Mucosa of gallbladder (tissue), 1 donor: ENCODE measurements at regions not wholly inside any gene's neighbourhood (a gene's known extent, or its start where the extent isn't known, plus 50 kb on each side); places are given as distances from the start of the nearest gene placed in this dataset.
"Not testable (repeated sequence)": the region's sequence is repeated elsewhere in the genome, so short reads cannot be mapped to it uniquely, and the experiment has no call there.

ENCODE experiments used
- DNase-seq: peaks from one replicate; pipeline ENCODE4 v3.0.0-alpha.2; 2020; ENCODE audit warnings: low spot score
- donor health status: DM: no; HTN: no; CAD: no.

DNA sequence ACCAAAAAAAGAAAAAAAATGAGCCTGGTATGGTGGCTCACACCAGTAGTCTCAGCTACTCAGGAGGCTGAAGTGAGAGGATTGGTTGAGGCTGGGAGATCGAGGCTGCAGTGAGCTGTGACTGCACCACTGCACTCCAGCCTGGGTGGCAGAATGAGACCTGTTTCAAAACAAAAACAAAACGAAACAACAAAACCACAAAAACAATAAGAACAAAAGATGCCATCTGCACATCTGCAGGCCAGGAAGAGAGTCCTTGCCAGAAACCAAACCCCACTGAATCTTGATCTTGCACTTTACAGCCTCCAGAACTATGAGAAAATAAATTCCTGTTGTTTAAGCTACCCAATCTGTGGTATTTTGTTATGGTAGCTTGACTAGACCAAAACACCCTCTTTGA lies 207.7 kb downstream of the YTHDC2 start:
- no peak for DNase-seq

DNA sequence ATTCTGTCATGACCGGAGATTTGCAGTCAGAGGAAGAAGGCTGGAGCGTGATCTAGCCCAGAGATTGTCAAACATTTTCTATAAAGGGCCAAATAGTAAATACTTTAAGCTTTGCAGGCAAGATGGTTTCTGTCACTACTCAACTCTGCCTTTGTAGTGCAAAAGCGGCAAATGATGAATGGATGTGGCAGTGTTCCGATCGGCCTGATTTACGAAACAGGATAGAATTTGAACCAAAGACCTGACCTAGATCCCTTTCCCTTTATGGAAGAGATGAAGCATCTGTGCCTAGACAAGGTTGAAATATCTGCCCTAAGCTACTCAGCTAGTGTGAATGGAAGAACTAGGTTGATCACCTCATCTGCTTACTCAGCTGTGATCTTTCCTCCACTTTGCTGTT lies 209.5 kb downstream of the YTHDC2 start:
- no peak for DNase-seq

DNA sequence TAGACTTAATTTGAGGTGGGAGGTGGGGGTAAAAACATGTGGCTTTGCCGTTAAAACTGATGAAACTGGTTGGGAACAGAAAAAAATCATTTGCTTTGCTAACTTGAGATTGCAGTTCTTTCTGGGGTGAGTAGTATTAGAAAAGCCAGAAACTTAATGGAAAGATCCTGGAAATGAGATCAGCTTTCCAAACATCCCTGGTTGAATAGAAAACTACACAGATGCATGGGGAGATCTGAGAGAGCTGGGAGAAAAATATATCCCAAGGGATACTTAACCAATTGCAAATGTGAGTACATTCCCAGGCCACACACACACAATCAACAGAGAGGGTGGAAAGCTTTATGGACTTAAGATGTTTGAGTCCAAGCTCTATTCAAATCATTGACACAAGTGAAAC lies 222.3 kb downstream of the YTHDC2 start:
- DNase-seq, result no peak

DNA sequence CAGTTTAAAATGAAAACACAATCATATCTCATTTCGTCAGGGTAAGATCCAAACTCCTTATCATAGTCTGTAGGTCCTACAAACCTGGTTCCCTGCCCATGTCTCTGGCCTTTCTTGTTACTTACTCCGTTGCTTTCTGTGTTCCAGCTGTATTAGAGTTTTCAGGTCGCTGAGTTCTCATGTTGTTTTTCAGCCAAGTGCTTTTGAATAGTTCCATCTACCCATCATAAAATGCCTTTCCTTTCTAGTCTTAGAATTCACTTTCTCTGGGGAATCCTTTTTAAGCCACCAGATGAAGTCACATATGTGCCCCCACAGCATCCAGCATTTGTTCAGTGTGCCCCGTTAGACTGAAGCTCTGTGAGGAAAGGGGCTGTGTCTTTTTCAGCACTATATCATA lies 228.7 kb downstream of the YTHDC2 start:
- no peak for DNase-seq

DNA sequence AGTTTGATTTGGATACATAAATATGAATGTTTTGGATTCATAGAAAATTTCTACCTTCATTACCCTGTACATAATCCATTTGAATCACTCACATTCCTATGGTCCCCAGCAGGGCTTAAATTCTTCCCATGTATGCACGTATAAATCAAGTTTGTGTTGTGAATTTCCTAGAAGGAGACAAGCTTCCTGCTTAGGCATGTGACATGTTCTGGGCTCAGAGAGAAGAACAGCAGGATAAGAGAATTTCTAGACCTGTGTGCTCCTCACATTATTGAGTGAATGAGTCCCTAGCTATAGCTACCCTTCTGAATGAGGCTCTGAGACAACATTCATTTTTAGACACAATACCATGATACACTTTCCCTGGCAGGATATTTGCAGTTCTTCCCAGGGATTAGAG lies 229.1 kb downstream of the YTHDC2 start:
- DNase-seq, result no peak

- no peak for DNase-seq
Observed at GRCh38 chr5:113748403-113748802, 234.9 kb downstream of the YTHDC2 start.

GRCh38 chr5:113749334-113749733 lies 235.8 kb downstream of the YTHDC2 start:
- DNase-seq, result no peak

DNA sequence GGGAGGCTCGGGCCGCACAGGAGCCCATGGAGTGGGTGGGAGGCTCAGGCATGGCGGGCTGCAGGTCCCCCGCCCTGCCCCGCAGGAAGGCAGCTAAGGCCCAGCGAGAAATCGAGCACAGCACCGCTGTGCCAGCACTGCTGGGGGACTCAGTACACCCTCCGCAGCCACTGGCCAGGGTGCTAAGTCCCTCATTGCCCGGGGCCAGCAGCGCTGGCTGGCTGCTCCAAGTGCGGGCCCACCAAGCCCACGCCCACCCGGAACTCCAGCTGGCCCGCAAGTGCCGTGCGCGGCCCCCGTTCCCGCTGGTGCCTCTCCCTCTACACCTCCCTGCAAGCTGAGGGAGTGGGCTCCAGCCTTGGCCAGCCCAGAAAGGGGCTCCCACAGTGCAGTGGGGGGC lies 239.7 kb downstream of the YTHDC2 start:
- not testable (repeated sequence) for DNase-seq

GRCh38 chr5:113755516-113755915 lies 242.0 kb downstream of the YTHDC2 start:
- no peak for DNase-seq

GRCh38 chr5:113757508-113757907 lies 244.0 kb downstream of the YTHDC2 start:
- no peak for DNase-seq

DNA sequence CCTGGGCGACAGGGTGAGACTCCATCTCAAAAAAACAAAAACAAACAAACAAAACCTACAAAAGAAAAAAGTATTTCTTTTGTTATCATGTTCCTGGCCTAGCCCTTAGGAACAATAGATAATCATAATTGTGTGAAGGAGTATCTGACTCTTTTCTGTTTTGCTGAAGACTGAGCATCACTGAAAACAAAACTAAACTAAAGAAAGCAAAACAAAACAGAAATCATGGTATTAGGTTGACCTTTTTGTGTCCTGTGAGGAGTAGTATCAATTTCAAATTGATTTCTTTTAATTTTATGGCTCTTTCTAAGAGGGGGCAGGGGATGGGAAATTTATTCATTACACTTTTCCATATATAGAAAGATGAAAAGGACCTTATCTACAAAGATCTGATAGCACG lies 246.0 kb downstream of the YTHDC2 start:
- DNase-seq, result no peak

GRCh38 chr5:113760486-113760885 lies 247.0 kb downstream of the YTHDC2 start:
- no peak for DNase-seq

- DNase-seq, result no peak
Observed at GRCh38 chr5:113761594-113761993, 248.1 kb downstream of the YTHDC2 start.

GRCh38 chr5:113764382-113764781 lies 250.9 kb downstream of the YTHDC2 start:
- no peak for DNase-seq

GRCh38 chr5:113766827-113767226 lies 253.3 kb downstream of the YTHDC2 start:
- DNase-seq, result not testable (repeated sequence)

- DNase-seq, result no peak
Observed at GRCh38 chr5:113770648-113771047, 257.2 kb downstream of the YTHDC2 start.

DNA sequence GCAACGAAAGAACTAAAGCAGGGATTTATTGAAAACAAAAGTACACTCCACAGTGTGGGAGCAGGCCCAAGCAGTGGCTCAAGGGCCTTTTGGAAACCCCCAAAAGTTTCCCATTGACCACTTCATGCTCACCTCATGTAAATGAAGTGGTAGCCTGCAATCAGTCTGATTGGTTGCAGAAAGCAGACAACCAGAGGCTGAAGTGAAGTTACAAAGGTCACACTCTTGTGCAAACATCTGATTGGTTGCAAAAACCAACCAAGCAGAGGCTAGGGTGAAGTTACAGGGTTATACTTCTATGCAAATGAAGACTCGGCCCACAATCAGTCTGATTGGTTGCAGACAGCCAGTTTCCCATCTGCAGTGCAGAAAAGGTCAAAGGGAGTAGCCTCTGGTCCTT lies 258.0 kb downstream of the YTHDC2 start:
- DNase-seq, result no peak

DNA sequence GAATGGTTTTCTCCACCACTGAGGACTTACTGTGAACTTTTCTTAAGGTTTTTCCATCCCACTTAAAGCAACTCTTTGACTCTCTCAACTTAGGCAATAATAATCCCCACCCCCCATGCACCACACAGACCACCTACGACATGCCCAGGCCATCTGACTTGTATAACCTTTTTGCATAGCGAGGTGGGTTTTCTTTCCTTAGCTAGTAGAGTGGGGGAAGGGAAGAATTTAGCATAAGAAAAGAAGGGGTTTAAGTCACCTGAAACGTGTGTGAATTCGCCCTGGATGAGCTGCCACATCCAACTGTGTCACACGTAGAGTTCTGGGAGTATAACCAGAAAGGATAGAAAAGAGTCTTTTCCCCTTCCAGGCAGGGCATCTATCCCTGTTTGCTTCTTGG lies 262.7 kb downstream of the YTHDC2 start:
- no peak for DNase-seq

- no peak for DNase-seq
Observed at GRCh38 chr5:113776832-113777525, 263.5 kb downstream of the YTHDC2 start.

DNA sequence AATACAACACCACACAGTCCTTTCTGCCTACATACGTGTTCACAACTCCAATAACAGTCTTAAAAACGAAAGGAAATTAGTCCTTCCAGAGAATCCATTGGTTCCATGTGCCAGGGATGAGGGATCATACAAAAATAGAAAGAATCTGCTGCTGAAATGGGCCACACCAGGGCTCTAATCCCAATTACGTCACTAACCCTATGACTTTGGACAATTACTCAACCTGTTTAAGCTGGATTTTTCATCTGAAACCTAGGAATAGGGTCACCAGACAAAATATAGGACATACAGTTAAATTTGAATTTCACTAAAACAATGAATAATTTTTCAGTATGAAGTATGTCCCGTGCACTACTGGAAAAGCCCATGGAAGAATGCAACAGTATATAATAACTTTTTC lies 264.7 kb downstream of the YTHDC2 start:
- no peak for DNase-seq

GRCh38 chr5:113788141-113788655 lies 274.7 kb downstream of the YTHDC2 start:
- DNase-seq, result no peak

DNA sequence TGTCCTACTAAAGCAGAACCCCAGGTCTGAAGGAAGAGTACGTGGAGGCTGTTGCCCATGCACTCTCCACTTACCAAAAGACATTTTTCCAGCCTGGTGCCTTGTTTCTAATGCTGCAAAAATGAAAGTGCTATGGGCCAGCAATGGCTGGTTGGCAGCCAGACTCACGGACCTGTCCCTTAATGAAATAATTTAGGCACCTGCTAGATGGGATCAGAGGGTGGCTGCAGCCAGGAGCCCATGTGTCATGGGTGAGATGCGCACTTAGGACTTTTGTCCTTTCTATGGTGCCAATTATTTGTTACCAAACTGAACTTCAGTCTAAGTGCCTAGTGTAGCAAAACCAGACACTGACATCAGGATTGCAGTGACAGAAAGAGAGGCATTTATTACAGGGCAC lies 276.3 kb downstream of the YTHDC2 start:
- no peak for DNase-seq

- no peak for DNase-seq
Observed at GRCh38 chr5:113792806-113793205, 279.3 kb downstream of the YTHDC2 start.

- DNase-seq, result no peak
Observed at GRCh38 chr5:113794981-113795380, 281.5 kb downstream of the YTHDC2 start.
